GM19324 (cell line): ENCODE measurements at regions not wholly inside any gene's neighbourhood (a gene's known extent, or its start where the extent isn't known, plus 50 kb on each side); places are given as distances from the start of the nearest gene placed in this dataset.

Experiments
- ATAC-seq: cut with Tn5 transposase; IDR thresholded peaks from one replicate; pipeline ENCODE4 v1.9.1; 2021; ENCODE audit warnings: mild to moderate bottlenecking, moderate library complexity; ENCODE audit not compliant: unreplicated experiment, low FRiP score

DNA sequence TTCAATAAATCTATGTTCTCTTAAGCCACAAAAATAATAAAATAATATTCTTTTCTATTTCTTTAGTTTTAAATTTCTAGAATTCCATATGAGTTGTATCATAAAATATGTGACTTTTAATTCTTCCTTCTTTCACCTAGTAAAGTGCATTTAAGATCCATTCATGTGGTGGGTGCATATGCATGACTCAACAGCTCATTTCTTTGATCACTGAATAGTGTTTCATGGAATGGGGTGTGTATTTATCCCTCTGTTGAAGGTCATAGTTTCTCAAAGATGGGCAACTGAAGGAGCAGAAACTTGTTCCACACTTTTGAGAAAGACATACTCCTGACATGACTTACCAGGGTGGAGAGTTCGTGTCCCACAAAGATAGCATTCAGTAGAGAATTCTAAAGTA, 1230.3 kb upstream of the AGA start:
- ATAC-seq, result no peak

GRCh38 chr4:178681871-178682270, 1239.6 kb upstream of the AGA start:
- no peak for ATAC-seq

GRCh38 chr4:178689926-178690325, 1247.7 kb upstream of the AGA start:
- ATAC-seq, result no peak

GRCh38 chr4:178693816-178694215, 1251.6 kb upstream of the AGA start:
- no peak for ATAC-seq

- ATAC-seq, result no peak
Observed at GRCh38 chr4:178696515-178696914, 1254.3 kb upstream of the AGA start.

- no peak for ATAC-seq
Observed at GRCh38 chr4:178712486-178712885, 1270.2 kb upstream of the AGA start.

GRCh38 chr4:178738026-178738425, 1295.8 kb upstream of the AGA start:
- no peak for ATAC-seq

DNA sequence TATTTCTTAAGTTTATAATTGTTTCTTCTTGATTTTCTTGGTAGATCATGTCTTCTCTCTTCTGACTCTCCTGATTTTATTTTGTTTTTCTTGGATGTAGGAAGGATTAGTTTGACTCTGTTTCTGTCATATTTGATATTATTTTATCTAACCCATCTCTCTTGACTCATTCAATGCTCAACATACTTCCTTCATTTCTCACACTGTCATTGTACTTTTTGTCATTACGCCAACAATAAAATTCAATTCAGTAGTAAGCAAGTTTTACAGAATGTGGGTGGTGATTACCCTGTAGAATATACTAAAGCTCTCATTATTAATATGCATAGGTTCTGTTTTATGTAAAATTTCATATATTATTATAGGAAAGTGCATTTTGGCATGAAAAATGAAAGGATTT, 1303.0 kb upstream of the AGA start:
- no peak for ATAC-seq

DNA sequence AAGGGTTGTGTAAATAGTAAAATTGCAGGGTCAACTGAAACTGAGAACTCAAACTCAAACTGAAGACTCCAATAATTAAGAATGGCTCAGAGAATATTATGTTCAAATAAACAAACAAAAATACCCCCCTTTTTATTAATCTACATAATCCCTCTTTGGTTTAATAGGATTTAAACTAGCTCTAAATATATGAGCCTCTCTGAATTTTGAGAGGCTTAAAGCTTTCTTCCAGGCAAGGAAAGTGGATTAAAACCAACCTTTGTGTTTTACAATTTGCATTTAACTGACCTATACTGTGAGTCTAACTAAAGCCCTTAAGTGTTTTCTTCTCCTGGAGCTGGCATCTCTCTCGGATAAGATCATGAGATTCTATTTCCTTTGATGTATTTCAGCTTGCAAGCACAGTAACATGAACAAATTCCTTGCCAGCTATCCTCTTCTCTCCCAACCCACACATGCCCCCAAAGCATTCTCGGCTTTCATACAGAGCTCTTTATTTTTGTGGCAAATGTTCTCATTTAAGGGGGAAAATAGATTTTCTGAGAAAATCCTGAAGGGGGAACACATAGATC, 1310.8 kb upstream of the AGA start:
- no peak for ATAC-seq

DNA sequence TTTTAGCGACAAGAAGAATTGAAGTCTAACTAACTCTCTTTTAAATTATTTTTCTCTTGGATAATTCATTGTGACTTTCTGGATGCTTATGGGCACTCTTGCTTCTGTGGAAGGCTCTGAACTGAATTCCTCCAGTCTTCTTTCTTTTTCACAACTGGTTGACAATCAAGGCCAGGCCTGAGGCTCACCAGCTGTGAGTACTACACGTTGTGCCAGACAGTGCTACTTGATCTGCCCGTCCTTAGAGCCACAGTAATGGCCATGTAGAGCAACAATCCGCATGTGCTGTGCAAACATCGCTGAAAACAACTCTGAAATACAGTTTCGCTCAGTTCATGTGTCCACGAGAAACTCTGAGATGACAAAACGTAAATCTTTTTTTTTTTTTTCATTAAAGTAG, 1336.3 kb upstream of the AGA start:
- ATAC-seq, result no peak

DNA sequence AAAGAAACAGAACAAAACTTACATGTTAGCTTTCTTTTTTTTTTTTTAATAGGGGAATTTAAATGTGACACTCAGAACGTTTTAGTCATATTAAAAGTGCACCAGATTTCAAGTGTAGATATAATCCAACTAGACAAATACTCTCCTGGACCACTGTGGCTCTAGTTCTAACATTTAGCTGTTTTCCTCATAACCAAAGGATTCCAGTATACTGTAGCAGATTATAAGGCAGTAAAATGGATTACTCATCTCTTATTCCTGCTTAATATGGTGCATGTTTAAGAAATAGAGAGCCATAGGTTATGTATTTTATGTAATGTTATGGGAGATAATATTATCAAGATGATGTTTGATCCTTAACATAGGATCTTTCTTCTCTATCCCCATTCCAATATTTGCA, 1339.5 kb upstream of the AGA start:
- ATAC-seq, result no peak

DNA sequence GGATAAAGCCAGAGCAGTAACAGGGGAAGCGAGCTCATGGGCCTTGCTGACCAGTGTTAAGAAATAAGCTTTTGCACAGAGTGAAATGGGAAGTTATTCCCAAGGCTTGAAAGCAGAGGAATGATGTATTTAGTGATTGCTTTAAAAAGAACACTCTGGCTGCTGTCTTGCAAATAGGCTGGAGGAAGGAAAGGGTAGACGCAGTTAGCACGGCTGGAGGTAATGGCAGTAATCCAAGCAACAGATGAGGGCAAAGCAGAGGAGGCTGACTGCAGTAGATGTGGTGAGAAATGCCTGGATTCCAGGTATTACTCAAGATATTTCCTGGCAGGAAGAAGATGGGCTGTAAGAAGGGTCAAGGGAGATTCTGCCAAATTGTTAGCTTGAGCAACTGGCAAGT, 1342.3 kb upstream of the AGA start:
- ATAC-seq, result no peak

DNA sequence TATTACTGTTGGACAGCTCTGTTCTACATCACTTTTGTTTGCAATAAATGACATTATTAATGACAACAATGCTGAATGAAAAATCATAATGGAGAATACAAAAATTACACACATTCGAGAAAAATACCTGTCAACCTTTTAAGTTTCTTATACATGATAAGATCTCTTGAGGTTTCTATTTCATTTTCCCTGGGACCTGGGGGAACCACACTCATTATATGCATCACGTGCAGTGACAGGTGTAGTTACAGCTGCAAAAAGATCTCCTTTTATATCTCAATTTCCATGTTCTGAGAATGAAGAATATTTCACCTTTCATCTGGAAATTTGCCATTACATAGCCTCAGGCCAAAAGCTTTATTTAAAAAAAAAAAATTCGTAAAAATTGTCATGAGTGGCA, 1347.0 kb upstream of the AGA start:
- ATAC-seq, result no peak

DNA sequence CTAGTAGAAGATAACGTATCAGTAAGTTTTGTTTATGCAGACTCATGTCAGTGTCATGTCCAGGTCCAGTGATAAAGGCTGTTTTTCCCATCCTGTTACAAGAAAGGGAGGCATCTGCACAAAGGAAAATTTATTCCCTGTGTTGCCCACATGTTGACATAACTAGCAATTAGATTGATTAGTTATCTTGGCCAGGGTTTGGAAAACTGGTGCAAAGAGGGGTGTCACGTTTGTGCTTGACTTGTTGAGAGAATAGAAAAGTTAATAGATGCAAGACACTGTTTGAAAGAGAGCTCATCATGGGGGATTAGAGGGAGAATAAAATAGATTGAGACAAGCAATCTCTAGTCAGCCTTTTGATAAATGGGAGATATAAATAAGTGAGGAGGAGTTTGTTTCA, 1357.0 kb upstream of the AGA start:
- ATAC-seq, result no peak

DNA sequence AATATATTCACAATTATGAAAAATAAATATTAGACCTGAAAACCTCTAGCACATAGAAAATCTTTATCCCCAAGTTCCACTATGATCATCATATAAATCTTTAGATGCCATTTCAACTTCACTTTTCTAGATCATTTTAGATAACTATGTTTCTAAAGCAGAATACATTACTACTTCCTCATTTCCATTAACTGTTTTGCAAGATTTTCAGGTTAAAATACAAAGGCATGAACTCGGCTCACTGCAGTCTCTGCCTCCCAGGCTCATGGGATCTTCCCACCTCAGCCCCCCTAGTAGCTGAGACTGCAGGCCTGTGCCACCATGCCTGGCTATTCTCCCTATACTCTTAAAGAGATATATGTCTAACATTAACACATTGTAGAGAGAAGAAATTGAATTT, 1365.9 kb upstream of the AGA start:
- no peak for ATAC-seq

- no peak for ATAC-seq
Observed at GRCh38 chr4:178809921-178810320, 1367.7 kb upstream of the AGA start.

DNA sequence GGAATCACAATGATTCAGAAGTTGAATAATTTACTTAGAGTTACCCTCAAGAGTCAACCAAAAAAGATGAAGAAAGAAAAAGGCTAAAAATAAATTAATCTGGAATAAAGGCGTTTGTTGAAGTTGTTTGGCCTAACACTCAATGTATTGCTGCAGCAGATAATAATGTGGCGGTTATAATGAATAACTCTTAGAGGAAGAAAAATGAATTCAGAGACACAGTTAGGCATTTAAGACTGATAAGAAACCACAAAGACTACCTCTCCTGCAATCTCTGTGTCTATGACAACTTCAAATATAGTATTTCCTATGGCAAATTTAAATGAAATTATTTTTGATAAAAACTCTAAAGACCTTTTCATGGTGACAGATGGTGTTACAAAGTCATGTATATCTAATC, 1369.1 kb upstream of the AGA start:
- ATAC-seq, result no peak

GRCh38 chr4:178812866-178813265, 1370.6 kb upstream of the AGA start:
- no peak for ATAC-seq

DNA sequence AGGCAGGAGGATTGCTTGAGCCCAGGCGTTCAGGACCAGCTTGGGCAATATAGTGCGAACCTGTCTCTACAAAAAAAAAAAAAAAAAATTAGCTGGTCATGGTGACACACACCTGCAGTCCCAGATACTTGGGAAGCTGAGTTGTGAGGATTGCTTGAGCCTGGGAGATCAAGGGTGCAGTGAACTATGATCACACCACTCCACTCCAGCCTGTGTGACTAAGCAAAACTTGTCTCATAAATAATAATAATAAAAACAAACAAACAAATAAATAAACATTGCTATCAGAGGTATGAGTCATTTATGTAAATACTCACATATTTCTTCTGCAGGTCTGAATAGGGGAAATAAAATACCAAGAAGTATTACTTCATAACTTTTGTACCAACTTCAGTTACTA, 1372.7 kb upstream of the AGA start:
- ATAC-seq, result no peak

DNA sequence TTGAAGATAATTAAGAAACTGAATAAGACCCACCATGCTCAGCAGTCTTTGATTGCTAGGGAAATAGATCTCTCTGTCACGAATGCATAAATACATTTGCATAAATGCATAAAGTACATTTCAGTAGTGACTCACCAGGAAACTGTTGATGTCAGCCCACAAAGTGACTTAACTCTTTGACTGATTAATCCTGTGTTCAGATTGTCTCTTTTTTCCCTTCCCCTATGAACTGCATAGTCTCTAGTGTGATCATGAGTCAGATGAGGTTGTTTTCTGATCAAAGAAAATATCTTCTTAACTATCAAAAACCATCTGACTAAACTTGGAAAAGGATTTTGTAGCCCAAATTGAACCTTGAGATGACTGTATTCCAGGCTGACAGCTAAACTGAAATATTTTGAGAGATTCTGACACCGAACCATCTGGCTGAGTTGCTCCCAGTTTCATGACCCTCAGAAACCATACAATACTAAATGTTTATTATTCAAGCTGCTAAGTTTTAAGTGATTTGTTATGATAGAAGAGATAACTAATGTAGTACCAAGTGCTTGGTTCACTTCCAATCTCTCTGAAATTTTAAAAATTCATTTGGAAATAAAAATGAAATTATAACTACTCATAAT, 1381.5 kb upstream of the AGA start:
- ATAC-seq, result no peak

DNA sequence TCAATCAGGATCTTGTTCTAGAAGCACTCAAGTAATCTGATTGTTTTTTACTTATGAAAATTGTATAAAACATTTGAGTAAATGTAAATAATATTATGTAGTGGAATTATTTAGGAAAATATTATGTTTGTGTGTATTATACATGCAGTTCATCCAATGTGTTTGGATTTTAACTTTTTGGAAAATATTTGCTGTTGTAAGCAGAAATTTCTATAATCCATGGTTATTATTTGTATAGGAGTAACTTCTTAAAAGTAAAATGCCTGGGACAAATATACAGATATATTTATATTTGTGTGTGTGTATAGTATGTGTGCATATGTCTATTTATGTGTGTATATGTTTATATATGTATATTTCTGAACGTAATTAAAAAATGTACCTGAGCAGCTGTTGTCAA, 1394.6 kb upstream of the AGA start:
- no peak for ATAC-seq

GRCh38 chr4:178838776-178839175, 1396.5 kb upstream of the AGA start:
- no peak for ATAC-seq
